ENCODE measurements at regions not wholly inside any gene's neighbourhood (a gene's known extent, or its start where the extent isn't known, plus 50 kb on each side); places are given as distances from the start of the nearest gene placed in this dataset.
"Not testable (repeated sequence)": the region's sequence is repeated elsewhere in the genome, so short reads cannot be mapped to it uniquely, and the experiment has no call there.

- DNase-seq = no peak
- intact Hi-C loops (cut with DNase I) = no loop called here
These were observed 594.2 kb upstream of the NRG3 start for GRCh38 chr10:81280497-81281479.

DNA sequence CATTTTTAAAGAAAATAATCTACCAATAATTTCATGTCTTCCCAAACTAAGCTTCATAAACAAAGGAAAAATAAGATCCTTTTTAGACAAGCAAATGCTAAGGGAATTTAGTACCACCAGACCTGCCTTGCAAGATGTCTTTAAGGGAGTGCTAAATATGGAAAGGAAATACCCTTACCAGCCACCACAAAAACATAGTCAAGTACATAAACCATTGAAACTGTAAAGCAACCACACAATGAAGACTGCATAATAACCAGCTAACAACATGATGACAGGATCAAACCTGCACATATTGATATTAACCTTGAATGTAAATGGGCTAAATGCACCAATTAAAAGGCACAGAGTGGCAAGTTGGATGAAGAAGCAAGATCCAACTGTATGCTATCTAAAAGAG, 586.5 kb upstream of the NRG3 start:
- intact Hi-C loops (cut with DNase I) = no loop called here
- DNase-seq = no peak

- no peak for DNase-seq
- intact Hi-C loops (cut with DNase I) = no loop called here
These were observed 577.7 kb upstream of the NRG3 start for GRCh38 chr10:81297292-81297691.

DNA sequence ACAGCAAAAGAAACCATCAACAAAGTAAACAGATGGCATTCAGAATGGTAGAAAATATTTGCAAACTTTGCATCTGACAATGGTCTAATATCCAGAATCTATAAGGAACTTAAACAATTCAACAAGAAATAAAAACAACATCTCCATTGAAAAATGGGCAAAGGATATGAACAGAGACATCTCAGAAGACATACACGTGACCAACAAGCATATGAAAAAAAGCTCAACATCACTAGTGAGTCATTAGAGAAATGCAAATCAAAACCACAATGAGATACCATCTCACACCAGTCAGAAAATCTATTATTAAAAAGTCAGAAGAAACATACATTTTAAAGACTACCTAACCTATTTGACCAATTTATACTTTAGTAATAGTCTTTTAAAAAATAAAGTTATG, 571.3 kb upstream of the NRG3 start:
- intact Hi-C loops (cut with DNase I) = no loop called here
- DNase-seq = no peak

GRCh38 chr10:81306971-81307782, 567.8 kb upstream of the NRG3 start:
- DNase-seq = no peak
- intact Hi-C loops (cut with DNase I) = no loop called here

GRCh38 chr10:81309041-81309552, 565.9 kb upstream of the NRG3 start:
- no peak for DNase-seq
- intact Hi-C loops (cut with DNase I) = no loop called here

DNA sequence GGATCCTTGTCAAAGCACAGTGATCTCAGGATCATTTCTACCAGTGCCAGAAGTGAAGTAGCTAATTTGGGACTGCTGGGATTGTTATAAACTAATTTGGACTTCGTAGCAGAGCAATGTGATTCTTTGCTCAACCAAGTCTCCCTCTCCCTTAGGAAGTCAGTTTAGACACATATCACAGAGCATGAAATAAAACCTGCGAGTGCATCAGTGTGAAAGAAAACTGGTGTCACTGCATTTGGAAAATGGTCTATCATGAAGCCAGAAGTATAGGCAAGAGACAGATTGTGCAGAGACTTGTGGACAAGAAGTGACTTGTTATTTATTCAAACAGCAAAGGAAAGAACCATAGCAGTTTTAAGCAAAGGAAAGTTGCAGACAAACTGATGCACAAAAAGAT, 560.5 kb upstream of the NRG3 start:
- DNase-seq = no peak
- intact Hi-C loops (cut with DNase I) = no loop called here

GRCh38 chr10:81315026-81315425, 560.0 kb upstream of the NRG3 start:
- intact Hi-C loops (cut with DNase I) = no loop called here
- no peak for DNase-seq

DNA sequence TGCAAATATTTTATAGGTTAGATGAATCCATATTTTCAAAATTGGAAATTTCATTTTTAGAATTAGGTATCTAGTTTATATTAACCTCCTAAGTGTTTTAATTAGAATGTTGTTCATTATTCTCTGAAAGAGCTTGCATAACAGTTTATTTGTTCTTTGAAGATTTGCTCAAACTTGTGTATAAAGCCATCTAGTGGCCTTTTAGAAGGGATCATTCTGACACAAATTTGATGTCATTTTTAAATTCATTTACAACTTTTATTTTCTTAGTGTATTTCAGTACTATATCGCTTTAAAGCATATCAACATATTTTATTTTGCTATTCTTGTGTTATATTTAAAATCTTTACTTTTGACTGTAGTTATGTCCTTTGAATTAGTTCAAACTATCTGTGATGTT, 527.0 kb upstream of the NRG3 start:
- no peak for DNase-seq
- intact Hi-C loops (cut with DNase I) = no loop called here

DNA sequence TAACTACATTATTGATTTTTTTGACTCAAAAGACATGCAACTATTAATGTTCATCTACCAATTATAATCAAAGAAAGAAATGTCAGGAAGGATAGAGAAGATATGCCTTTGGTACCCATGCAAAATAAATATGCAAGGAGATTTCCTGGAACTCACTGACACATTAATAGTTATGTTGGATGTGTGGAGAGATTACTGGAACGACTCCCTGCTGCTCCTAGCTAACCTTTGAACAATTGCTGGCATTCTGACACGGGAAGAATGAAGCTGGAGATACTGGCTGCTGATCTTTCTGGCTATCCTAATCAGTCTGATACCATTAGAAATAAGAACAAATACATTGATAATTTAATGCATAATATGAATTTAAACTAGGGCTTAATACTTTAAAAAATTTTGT, 507.9 kb upstream of the NRG3 start:
- no peak for DNase-seq
- intact Hi-C loops (cut with DNase I) = no loop called here

DNA sequence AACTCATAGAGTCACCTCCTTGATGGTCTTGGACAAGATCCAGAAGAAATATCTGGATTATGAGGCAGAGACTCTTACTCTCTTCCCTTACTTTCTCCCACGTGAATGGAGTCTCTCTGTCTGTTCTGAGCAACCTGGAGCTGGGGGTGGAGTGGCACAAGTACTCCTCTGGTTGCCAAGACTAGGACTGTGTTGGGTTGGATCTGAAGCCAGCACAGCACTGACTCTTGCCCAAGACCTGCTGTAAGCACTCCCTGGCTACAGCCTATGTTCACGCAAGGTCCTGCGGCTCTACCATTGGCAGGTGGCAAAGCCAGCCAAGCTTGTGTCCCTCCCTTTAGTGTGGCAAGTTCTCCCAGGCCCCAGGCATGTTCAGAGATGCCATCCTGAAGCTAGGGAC, 488.2 kb upstream of the NRG3 start:
- intact Hi-C loops (cut with DNase I) = no loop called here

GRCh38 chr10:81403451-81403850, 471.5 kb upstream of the NRG3 start:
- DNase-seq = no peak
- intact Hi-C loops (cut with DNase I) = no loop called here

More for the DNA sequence above, 488.2 kb upstream of the NRG3 start:
- DNase-seq = no peak

- intact Hi-C loops (cut with DNase I) = no loop called here
- DNase-seq = no peak
These were observed 469.6 kb upstream of the NRG3 start for GRCh38 chr10:81405399-81405798.

- no peak for DNase-seq
- intact Hi-C loops (cut with DNase I) = no loop called here
These were observed 461.0 kb upstream of the NRG3 start for GRCh38 chr10:81414038-81414437.

GRCh38 chr10:81426722-81427121, 448.3 kb upstream of the NRG3 start:
- DNase-seq = no peak
- intact Hi-C loops (cut with DNase I) = no loop called here

GRCh38 chr10:81428456-81429134, 446.4 kb upstream of the NRG3 start:
- intact Hi-C loops (cut with DNase I) = no loop called here
- no peak for DNase-seq

DNA sequence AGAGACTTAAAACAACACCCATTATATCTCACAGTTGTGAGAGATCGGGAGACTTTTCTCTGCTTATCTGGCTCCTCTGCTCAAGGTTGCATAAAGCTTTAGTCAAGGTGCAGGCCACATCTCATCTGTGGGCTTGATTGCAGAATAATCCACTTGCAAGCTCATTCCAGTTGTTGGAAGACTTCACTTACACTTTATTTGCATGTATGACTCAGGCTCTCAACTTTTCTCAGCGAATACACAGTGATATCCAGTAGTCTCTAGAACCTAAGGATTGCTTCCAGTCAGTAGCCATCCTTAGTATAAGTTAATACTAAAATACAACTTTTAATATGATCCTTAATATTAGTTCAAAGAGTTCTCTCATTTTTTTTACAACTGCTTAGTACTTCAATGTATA, 435.5 kb upstream of the NRG3 start:
- intact Hi-C loops (cut with DNase I) = no loop called here
- no peak for DNase-seq

GRCh38 chr10:81441624-81442023, 433.4 kb upstream of the NRG3 start:
- DNase-seq; intact Hi-C loops (cut with DNase I): not testable (repeated sequence)

- intact Hi-C loops (cut with DNase I) = no loop called here
- no peak for DNase-seq
These were observed 430.6 kb upstream of the NRG3 start for GRCh38 chr10:81444242-81444929.

Measured in head of caudate nucleus (tissue), 42 donors.